Spleen (tissue), 11 donors: ENCODE measurements at regions not wholly inside any gene's neighbourhood (a gene's known extent, or its start where the extent isn't known, plus 50 kb on each side); places are given as distances from the start of the nearest gene placed in this dataset.

Source experiments
- DNase-seq: peaks from one replicate; pipeline ENCODE4 v3.0.0-alpha.2; 2020
- H3K27ac ChIP-seq, 8 donors: fragments of 200-600 bp; sonication (generic) in 7 of 8; 1 replicate in 4 of 8; 2 replicates in 4 of 8; pipeline versions ENCODE4 v1.5.0 to v1.8.0; 2016 to 2021; ENCODE audit warnings: inconsistent platforms in 4 of 8, mild to moderate bottlenecking in 4 of 8, moderate library complexity in 1 of 8
- H3K27me3 ChIP-seq, 7 donors: fragments of 200-600 bp; sonication (generic) in 6 of 7; replicated peaks in 1 of 7; 1 replicate in 4 of 7; 2 replicates in 3 of 7; pipeline versions ENCODE4 v1.5.0 to v1.8.0; 2016 to 2021; ENCODE audit warnings: inconsistent platforms in 3 of 7, mild to moderate bottlenecking in 1 of 7
- H3K36me3 ChIP-seq, 6 donors: fragments of 200-600 bp; sonication (generic) in 5 of 6; 1 replicate in 4 of 6; 2 replicates in 2 of 6; pipeline versions ENCODE4 v1.5.0 to v1.8.0; 2016 to 2021; ENCODE audit warnings: inconsistent platforms in 2 of 6
- H3K4me1 ChIP-seq, 6 donors: fragments of 200-600 bp; sonication (generic) in 5 of 6; 1 replicate in 3 of 6; 2 replicates in 3 of 6; pipeline versions ENCODE4 v1.5.0 to v1.8.0; 2016 to 2021; ENCODE audit warnings: inconsistent platforms in 3 of 6
- H3K4me3 ChIP-seq, 8 donors: fragments of 200-600 bp; sonication (generic) in 7 of 8; 1 replicate in 4 of 8; 2 replicates in 4 of 8; pipeline versions ENCODE4 v1.5.0 to v1.8.0; 2016 to 2021; ENCODE audit warnings: inconsistent platforms in 4 of 8, mild to moderate bottlenecking in 4 of 8, moderate library complexity in 2 of 8
- H3K9me3 ChIP-seq, 8 donors: fragments of 200-600 bp; sonication (generic) in 7 of 8; 1 replicate in 4 of 8; 2 replicates in 4 of 8; pipeline versions ENCODE4 v1.5.0 to v1.8.0; 2016 to 2021; ENCODE audit warnings: inconsistent platforms in 4 of 8
- POLR2A ChIP-seq, 3 donors: fragments of 450-650 bp; IDR thresholded peaks; one replicate each; pipeline ENCODE4 v1.5.1; 2017; ENCODE audit warnings: antibody characterized with exemption in 3 of 3, mild to moderate bottlenecking in 1 of 3
- POLR2AphosphoS5 ChIP-seq, 3 donors: sonication (generic); formaldehyde crosslinking; IDR thresholded peaks; one replicate each; pipeline ENCODE4 v1.5.1; 2017; ENCODE audit warnings: antibody characterized with exemption in 3 of 3
- WGBS, 5 donors: extraction: QIAGEN DNeasy Blood & Tissue Kit in 3 of 5; methylation state at CpG; one replicate each; pipeline versions ENCODE4 v1.1.5 to v1.1.7; 2013 to 2018; 5-methylcytosine and 5-hydroxymethylcytosine counted together
- intact Hi-C: fragments of 100-400 bp; cut with DNase I; formaldehyde crosslinking; loops from one replicate; pipeline ENCODE4 v1.15.0; 2023; ENCODE audit warnings: low total_unique reads
- TF ChIP-seq, protein P1 (sequence below), 11 experiments: fragments of 200-600 bp in 7 of 11; fragments of 450-650 bp in 4 of 11; sonication (generic) in 4 of 11; IDR thresholded peaks in 8 of 11; conservative IDR thresholded peaks in 3 of 11; 1 replicate in 7 of 11; 2 replicates in 4 of 11; pipeline versions ENCODE4 v1.4.0 to v1.8.0; 2016 to 2021; ENCODE audit warnings: antibody characterized with exemption in 11 of 11, inconsistent platforms in 4 of 11, mild to moderate bottlenecking in 1 of 11
- donor health status: healthy with polysubstance abuse.
- donor health status: DM: no; HTN: no; CAD: no; lungs with moderate emphysema.
- donor health status: DM: no; HTN: no; CAD: no.
- donor health status: Bipolar disorder and iron deficiency.
- donor health status: healthy.
- donor health status: DM: no; HTN: no; CAD: no.
- donor health status: DM: yes; HTN: yes; CAD: no.

DNA sequence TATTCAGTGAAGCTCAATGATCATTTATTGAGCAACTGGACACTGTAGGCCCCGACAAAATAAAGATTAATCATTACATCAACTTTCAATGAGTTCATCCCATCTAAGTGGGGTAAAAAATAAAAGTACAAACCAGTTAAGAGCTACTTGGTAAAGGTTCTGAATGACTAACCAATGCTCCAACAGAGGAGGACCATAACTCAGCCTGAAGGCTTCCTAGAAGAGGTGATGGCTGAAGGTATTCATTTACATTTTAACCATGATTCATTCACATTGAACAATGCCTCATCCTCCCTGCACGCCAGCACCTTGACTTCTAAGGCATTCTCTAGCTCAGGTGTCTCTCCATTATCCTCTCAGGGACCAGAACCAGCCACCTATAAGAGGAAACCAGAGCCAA lies 201.4 kb downstream of the ZNF462 start:
- intact Hi-C loops = no loop called here
- WGBS, 5 donors = 64 to 85% (median 78%) methylated on average over 2 of the region's 2 CpGs
- Histone ChIP-seq H3K4me1 (no peaks in the 10 kb centered on the region), H3K27me3 (no peaks in the 10 kb centered on the region), H3K27ac (no peak overlapping the region), H3K4me3 (no peak overlapping the region), H3K36me3 (no peaks in the 10 kb centered on the region), H3K9me3 (no peaks in the 10 kb centered on the region)
- TF ChIP-seq, protein P1, sequence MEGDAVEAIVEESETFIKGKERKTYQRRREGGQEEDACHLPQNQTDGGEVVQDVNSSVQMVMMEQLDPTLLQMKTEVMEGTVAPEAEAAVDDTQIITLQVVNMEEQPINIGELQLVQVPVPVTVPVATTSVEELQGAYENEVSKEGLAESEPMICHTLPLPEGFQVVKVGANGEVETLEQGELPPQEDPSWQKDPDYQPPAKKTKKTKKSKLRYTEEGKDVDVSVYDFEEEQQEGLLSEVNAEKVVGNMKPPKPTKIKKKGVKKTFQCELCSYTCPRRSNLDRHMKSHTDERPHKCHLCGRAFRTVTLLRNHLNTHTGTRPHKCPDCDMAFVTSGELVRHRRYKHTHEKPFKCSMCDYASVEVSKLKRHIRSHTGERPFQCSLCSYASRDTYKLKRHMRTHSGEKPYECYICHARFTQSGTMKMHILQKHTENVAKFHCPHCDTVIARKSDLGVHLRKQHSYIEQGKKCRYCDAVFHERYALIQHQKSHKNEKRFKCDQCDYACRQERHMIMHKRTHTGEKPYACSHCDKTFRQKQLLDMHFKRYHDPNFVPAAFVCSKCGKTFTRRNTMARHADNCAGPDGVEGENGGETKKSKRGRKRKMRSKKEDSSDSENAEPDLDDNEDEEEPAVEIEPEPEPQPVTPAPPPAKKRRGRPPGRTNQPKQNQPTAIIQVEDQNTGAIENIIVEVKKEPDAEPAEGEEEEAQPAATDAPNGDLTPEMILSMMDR (IDR thresholded peaks at IDR 0.05 in 8 of 11, conservative IDR thresholded peaks at IDR 0.05 in 3 of 11) = no peak
- TF ChIP-seq POLR2AphosphoS5 (IDR thresholded peaks at IDR 0.05) (no peak), POLR2A (IDR thresholded peaks at IDR 0.05) (no peak)
- DNase-seq = no peak

DNA sequence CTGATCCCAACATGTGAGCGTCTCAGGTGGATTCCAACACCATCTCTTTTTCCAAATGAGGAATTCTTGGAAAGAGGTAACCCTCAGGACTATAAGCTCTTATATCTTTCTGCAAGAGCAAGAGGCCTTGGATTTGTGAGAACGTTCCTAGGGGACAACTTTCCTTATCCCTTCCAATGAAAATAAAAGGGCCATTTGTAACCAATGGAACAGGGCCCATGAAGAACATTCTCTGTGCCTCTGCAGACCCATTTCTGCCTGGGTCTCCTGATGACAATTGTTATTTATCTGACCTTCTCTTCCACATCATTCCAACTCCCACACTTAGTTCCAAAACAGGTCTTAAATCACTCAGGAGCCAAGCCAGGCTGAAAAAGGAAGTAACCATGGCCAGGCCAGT lies 202.6 kb downstream of the ZNF462 start:
- DNase-seq = no peak
- H3K27ac ChIP-seq = no peak overlapping the region
- TF ChIP-seq POLR2A (IDR thresholded peaks at IDR 0.05) (no peak), POLR2AphosphoS5 (IDR thresholded peaks at IDR 0.05) (no peak)
- TF ChIP-seq, protein P1 (IDR thresholded peaks at IDR 0.05 in 8 of 11, conservative IDR thresholded peaks at IDR 0.05 in 3 of 11) = no peak
- H3K9me3 ChIP-seq = no peaks in the 10 kb centered on the region
- H3K27me3 ChIP-seq = no peaks in the 10 kb centered on the region
- no peak overlapping the region for H3K4me3 ChIP-seq
- WGBS, 5 donors = 72 to 89% (median 82%) methylated on average over 2 of the region's 2 CpGs
- intact Hi-C loops = no loop called here
- no peaks in the 10 kb centered on the region for H3K4me1 ChIP-seq
- no peaks in the 10 kb centered on the region for H3K36me3 ChIP-seq

DNA sequence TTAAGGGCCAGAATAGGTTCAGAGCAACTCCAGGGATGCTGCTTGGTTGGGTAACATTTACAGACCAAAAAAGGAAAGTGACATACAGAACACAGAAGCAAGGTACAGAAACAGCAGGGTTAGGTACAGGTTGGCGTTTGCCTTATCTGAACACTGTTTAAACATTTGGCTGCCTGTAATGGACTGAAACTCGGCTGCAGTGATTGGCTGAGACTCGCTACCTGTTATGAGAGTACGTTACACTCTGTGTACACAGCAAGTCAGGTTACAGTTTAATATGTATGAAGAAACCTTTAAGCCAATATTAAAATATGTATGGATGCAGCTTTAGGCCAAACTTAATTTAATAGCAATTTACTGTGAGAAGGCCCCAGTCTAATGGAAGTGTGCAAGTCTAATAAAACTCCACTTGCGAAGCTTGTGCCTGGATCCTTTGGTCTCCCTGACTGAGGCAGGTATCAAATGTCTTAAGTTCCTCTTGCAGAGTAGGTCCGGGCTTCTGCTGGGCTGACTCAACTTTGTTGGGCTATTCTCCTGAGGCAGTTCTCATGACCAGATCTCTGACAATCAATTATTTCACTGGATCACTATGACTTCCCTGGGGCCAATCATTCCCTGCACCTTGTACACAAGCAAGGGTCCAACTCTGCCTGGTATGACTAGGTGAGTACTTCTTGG lies 204.9 kb downstream of the ZNF462 start:
- TF ChIP-seq, protein P1 (IDR thresholded peaks at IDR 0.05 in 8 of 11, conservative IDR thresholded peaks at IDR 0.05 in 3 of 11) = no peak
- TF ChIP-seq POLR2A (IDR thresholded peaks at IDR 0.05) = no peak
- TF ChIP-seq POLR2AphosphoS5 (IDR thresholded peaks at IDR 0.05) = no peak
- no peaks in the 10 kb centered on the region for H3K27me3 ChIP-seq
- H3K9me3 ChIP-seq = no peaks in the 10 kb centered on the region
- H3K4me1 ChIP-seq = no peaks in the 10 kb centered on the region
- DNase-seq = no peak
- no peaks in the 10 kb centered on the region for H3K36me3 ChIP-seq
- 87 to 97% (median 88%) methylated on average over 6 of the region's 6 CpGs for WGBS, 5 donors
- intact Hi-C loops = no loop called here
- H3K27ac ChIP-seq = no peak overlapping the region
- no peak overlapping the region for H3K4me3 ChIP-seq

DNA sequence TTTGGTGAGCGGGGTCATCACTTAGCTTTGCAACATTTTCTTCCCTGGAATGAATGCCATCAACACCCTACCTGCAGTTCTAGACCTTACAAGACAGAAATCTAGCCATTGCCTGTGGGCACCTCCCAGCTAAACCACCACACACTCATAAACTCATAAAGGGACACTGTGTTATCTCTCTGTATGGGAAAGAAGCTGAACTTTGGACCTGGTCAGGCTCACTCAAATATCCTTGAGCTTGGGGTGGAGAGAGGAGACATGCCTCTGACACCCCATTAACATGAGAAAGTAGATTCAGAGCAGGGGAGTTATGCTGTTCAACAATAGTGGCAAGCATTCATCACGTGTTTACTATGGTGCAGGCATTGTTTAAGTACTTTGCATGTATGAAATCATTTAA lies 205.6 kb downstream of the ZNF462 start:
- 73 to 87% (median 79%) methylated on average over 2 of the region's 2 CpGs for WGBS, 5 donors
- DNase-seq = no peak

More for the DNA sequence above, 205.6 kb downstream of the ZNF462 start:
- H3K27ac ChIP-seq = no peak overlapping the region
- no peaks in the 10 kb centered on the region for H3K36me3 ChIP-seq
- H3K27me3 ChIP-seq = no peaks in the 10 kb centered on the region
- no peaks in the 10 kb centered on the region for H3K4me1 ChIP-seq
- TF ChIP-seq POLR2A (IDR thresholded peaks at IDR 0.05) (no peak), POLR2AphosphoS5 (IDR thresholded peaks at IDR 0.05) (no peak)
- TF ChIP-seq, protein P1 (IDR thresholded peaks at IDR 0.05 in 8 of 11, conservative IDR thresholded peaks at IDR 0.05 in 3 of 11) = no peak
- intact Hi-C loops = no loop called here
- no peak overlapping the region for H3K4me3 ChIP-seq
- no peaks in the 10 kb centered on the region for H3K9me3 ChIP-seq
